Gastrocnemius medialis (tissue), 4 donors: ENCODE measurements at regions not wholly inside any gene's neighbourhood (a gene's known extent, or its start where the extent isn't known, plus 50 kb on each side); places are given as distances from the start of the nearest gene placed in this dataset.

Experiments
- ATAC-seq, 2 donors: fragments of 150-250 bp; one replicate each; pipeline ENCODE4 v1.9.1; 2016
- DNase-seq, 2 donors: peaks; one replicate each; pipeline ENCODE4 v3.0.0-alpha.2; 2019
- H3K27ac ChIP-seq, 4 donors: fragments of 200-600 bp; sonication (generic); 1 replicate in 1 of 4; 2 replicates in 3 of 4; pipeline ENCODE4 v1.5.1; 2016 to 2018; ENCODE audit warnings: mild to moderate bottlenecking in 2 of 4, moderate library complexity in 1 of 4
- H3K27me3 ChIP-seq, 3 donors: fragments of 200-600 bp; sonication (generic) in 2 of 3; 1 replicate in 1 of 3; 2 replicates in 2 of 3; pipeline versions ENCODE4 v1.5.1 to v1.6.0; 2016 to 2019; ENCODE audit warnings: mild to moderate bottlenecking in 1 of 3, moderate library complexity in 1 of 3
- H3K36me3 ChIP-seq, 2 donors: fragments of 200-600 bp; sonication (generic) in 1 of 2; one replicate each; pipeline ENCODE4 v1.5.1; 2017 to 2018
- H3K4me1 ChIP-seq, 2 donors: fragments of 200-600 bp; sonication (generic) in 1 of 2; one replicate each; pipeline ENCODE4 v1.5.1; 2016 to 2017; ENCODE audit warnings: mild to moderate bottlenecking in 2 of 2
- H3K4me3 ChIP-seq, 4 donors: fragments of 200-600 bp; sonication (generic) in 3 of 4; 1 replicate in 1 of 4; 2 replicates in 3 of 4; pipeline ENCODE4 v1.5.1; 2016 to 2019; ENCODE audit warnings: mild to moderate bottlenecking in 2 of 4
- H3K9me3 ChIP-seq, 3 donors: fragments of 200-600 bp; sonication (generic) in 2 of 3; 1 replicate in 1 of 3; 2 replicates in 2 of 3; pipeline ENCODE4 v1.5.1; 2016 to 2019
- CTCF ChIP-seq, 5 experiments: fragments of 450-650 bp in 3 of 5; fragments of 200-600 bp in 2 of 5; sonication (generic) in 2 of 5; IDR thresholded peaks in 4 of 5; conservative IDR thresholded peaks in 1 of 5; 1 replicate in 4 of 5; 2 replicates in 1 of 5; pipeline ENCODE4 v1.5.1; 2016 to 2019; ENCODE audit warnings: antibody characterized with exemption in 5 of 5, mild to moderate bottlenecking in 3 of 5, moderate library complexity in 3 of 5
- POLR2A ChIP-seq, 2 donors: fragments of 450-650 bp; IDR thresholded peaks; one replicate each; pipeline ENCODE4 v1.6.1; 2017; ENCODE audit warnings: antibody characterized with exemption in 2 of 2, mild to moderate bottlenecking in 2 of 2, moderate library complexity in 2 of 2
- in situ Hi-C, 4 donors: fragments of 200-750 bp; cut with MboI; loops; one replicate each; pipeline versions ENCODE4 v1.15.0 to v1.8.0; 2017; ENCODE audit warnings: low sequenced_read_pairs in 4 of 4
- intact Hi-C: fragments of 100-400 bp; cut with DNase I; formaldehyde crosslinking; loops from one replicate; pipeline ENCODE4 v1.15.1; 2023; ENCODE audit warnings: low total_unique reads

- DNase-seq, result no peak
- Histone ChIP-seq H3K4me3 (no peak overlapping the region), H3K27ac (no peak overlapping the region), H3K9me3 (no peaks in the 10 kb centered on the region), H3K4me1 (no peaks in the 10 kb centered on the region), H3K36me3 (no peaks in the 10 kb centered on the region), H3K27me3 (no peaks in the 10 kb centered on the region)
- ATAC-seq, result no peak
- TF ChIP-seq CTCF (IDR thresholded peaks at IDR 0.05 in 4 of 5, conservative IDR thresholded peaks at IDR 0.05 in 1 of 5), result no peak
- TF ChIP-seq POLR2A (IDR thresholded peaks at IDR 0.05), result no peak
- intact Hi-C loops (no loop called here), in situ Hi-C loops (loop anchor here in 1 of 4 donors (25.0 kb wide), 1 partner anchor 88 kb away; no protein-coding TSS in a partner anchor)
Measured at GRCh38 chrY:15600565-15600964, 1076.2 kb downstream of the NLGN4Y start.

GRCh38 chrY:15624370-15624769 lies 1100.0 kb downstream of the NLGN4Y start:
- Histone ChIP-seq H3K36me3 (no peaks in the 10 kb centered on the region), H3K9me3 (no peaks in the 10 kb centered on the region), H3K27me3 (no peaks in the 10 kb centered on the region), H3K27ac (no peak overlapping the region), H3K4me1 (no peaks in the 10 kb centered on the region), H3K4me3 (no peak overlapping the region)
- DNase-seq (no peak), ATAC-seq (no peak)
- in situ Hi-C loops (loop anchor here in 1 of 4 donors (25.0 kb wide), 1 partner anchor 112 kb away; no protein-coding TSS in a partner anchor), intact Hi-C loops (no loop called here)
- TF ChIP-seq POLR2A (IDR thresholded peaks at IDR 0.05), result no peak
- TF ChIP-seq CTCF (IDR thresholded peaks at IDR 0.05 in 4 of 5, conservative IDR thresholded peaks at IDR 0.05 in 1 of 5), result no peak

GRCh38 chrY:15624928-15625327 lies 1100.6 kb downstream of the NLGN4Y start:
- Histone ChIP-seq H3K27me3 (no peaks in the 10 kb centered on the region), H3K4me1 (no peaks in the 10 kb centered on the region), H3K27ac (no peak overlapping the region), H3K9me3 (no peaks in the 10 kb centered on the region), H3K4me3 (no peak overlapping the region), H3K36me3 (no peaks in the 10 kb centered on the region)
- in situ Hi-C loops (loop anchor here in 2 of 4 donors (25.0 kb wide), 2 partner anchors 88 to 113 kb away; no protein-coding TSS in a partner anchor), intact Hi-C loops (no loop called here)
- DNase-seq (no peak), ATAC-seq (no peak)
- no peak for TF ChIP-seq CTCF (IDR thresholded peaks at IDR 0.05 in 4 of 5, conservative IDR thresholded peaks at IDR 0.05 in 1 of 5)
- TF ChIP-seq POLR2A (IDR thresholded peaks at IDR 0.05), result no peak

- Histone ChIP-seq H3K36me3 (no peaks in the 10 kb centered on the region), H3K27ac (no peak overlapping the region), H3K4me3 (no peak overlapping the region), H3K4me1 (no peaks in the 10 kb centered on the region), H3K27me3 (no peaks in the 10 kb centered on the region), H3K9me3 (no peaks in the 10 kb centered on the region)
- in situ Hi-C loops, result loop anchor here in 1 of 4 donors (25.0 kb wide), 1 partner anchor 111 kb away; no protein-coding TSS in a partner anchor
- intact Hi-C loops, result no loop called here
- DNase-seq, result no peak
- TF ChIP-seq CTCF (IDR thresholded peaks at IDR 0.05 in 4 of 5, conservative IDR thresholded peaks at IDR 0.05 in 1 of 5) (no peak), POLR2A (IDR thresholded peaks at IDR 0.05) (no peak)
- no peak for ATAC-seq
Measured at GRCh38 chrY:15648198-15648597, 1123.9 kb downstream of the NLGN4Y start.

- no peak for TF ChIP-seq CTCF (IDR thresholded peaks at IDR 0.05 in 4 of 5, conservative IDR thresholded peaks at IDR 0.05 in 1 of 5)
- no peak for TF ChIP-seq POLR2A (IDR thresholded peaks at IDR 0.05)
- DNase-seq (no peak), ATAC-seq (no peak)
- Histone ChIP-seq H3K36me3 (no peaks in the 10 kb centered on the region), H3K4me1 (no peaks in the 10 kb centered on the region), H3K9me3 (no peaks in the 10 kb centered on the region), H3K4me3 (no peak overlapping the region), H3K27ac (no peak overlapping the region), H3K27me3 (no peaks in the 10 kb centered on the region)
- in situ Hi-C loops (no loop called here), intact Hi-C loops (no loop called here)
Measured at GRCh38 chrY:15650056-15650455, 1125.7 kb downstream of the NLGN4Y start.
